BE2C (cell line): ENCODE measurements at regions not wholly inside any gene's neighbourhood (a gene's known extent, or its start where the extent isn't known, plus 50 kb on each side); places are given as distances from the start of the nearest gene placed in this dataset.

Experiments used
- DNase-seq: peaks from one replicate; pipeline ENCODE4 v3.0.0-alpha.2; 2020
- H3K27me3 ChIP-seq: fragments of 250-450 bp; sonication (Bioruptor Pico); 2 replicates; pipeline ENCODE4 v1.5.1; 2020; ENCODE audit warnings: mild to moderate bottlenecking
- H3K36me3 ChIP-seq: fragments of 250-450 bp; sonication (Bioruptor Pico); 2 replicates; pipeline ENCODE4 v1.5.1; 2020; ENCODE audit warnings: mild to moderate bottlenecking
- H3K4me1 ChIP-seq: fragments of 250-450 bp; sonication (Bioruptor Pico); 2 replicates; pipeline ENCODE4 v1.5.1; 2020
- H3K4me3 ChIP-seq: 2 replicates; pipeline ENCODE4 v1.5.1; 2011; ENCODE audit warnings: low read depth, low read length
- H3K9me3 ChIP-seq: fragments of 250-450 bp; sonication (Bioruptor Pico); 2 replicates; pipeline ENCODE4 v1.5.1; 2020
- CTCF ChIP-seq: IDR thresholded peaks from 2 replicates; pipeline ENCODE4 v1.5.1; 2012; ENCODE audit warnings: mild to moderate bottlenecking, low read depth, low read length

GRCh38 chr13:53747825-53748224, 719.2 kb downstream of the OLFM4 start:
- no peaks in the 10 kb centered on the region for H3K9me3 ChIP-seq
- no peak for DNase-seq
- H3K36me3 ChIP-seq = no peaks in the 10 kb centered on the region
- TF ChIP-seq CTCF = no peak
- no peaks in the 10 kb centered on the region for H3K27me3 ChIP-seq
- no peaks in the 10 kb centered on the region for H3K4me1 ChIP-seq
- no peak overlapping the region for H3K4me3 ChIP-seq

- Histone ChIP-seq H3K9me3 (no peaks in the 10 kb centered on the region), H3K4me3 (no peak overlapping the region), H3K4me1 (no peaks in the 10 kb centered on the region), H3K27me3 (no peaks in the 10 kb centered on the region), H3K36me3 (no peaks in the 10 kb centered on the region)
- no peak for TF ChIP-seq CTCF
- no peak for DNase-seq
Measured at GRCh38 chr13:53749306-53749705, 720.7 kb downstream of the OLFM4 start.

GRCh38 chr13:53759016-53759415, 730.4 kb downstream of the OLFM4 start:
- Histone ChIP-seq H3K36me3 (no peaks in the 10 kb centered on the region), H3K9me3 (no peaks in the 10 kb centered on the region), H3K4me1 (no peaks in the 10 kb centered on the region), H3K27me3 (no peaks in the 10 kb centered on the region), H3K4me3 (no peak overlapping the region)
- no peak for TF ChIP-seq CTCF
- no peak for DNase-seq

GRCh38 chr13:53775807-53776206, 747.2 kb downstream of the OLFM4 start:
- H3K4me1 ChIP-seq = no peaks in the 10 kb centered on the region
- no peaks in the 10 kb centered on the region for H3K9me3 ChIP-seq
- H3K27me3 ChIP-seq = no peaks in the 10 kb centered on the region
- no peak for TF ChIP-seq CTCF
- no peaks in the 10 kb centered on the region for H3K36me3 ChIP-seq
- no peak for DNase-seq
- H3K4me3 ChIP-seq = no peak overlapping the region

GRCh38 chr13:53778937-53779336, 750.3 kb downstream of the OLFM4 start:
- H3K4me1 ChIP-seq = no peaks in the 10 kb centered on the region
- no peaks in the 10 kb centered on the region for H3K27me3 ChIP-seq
- H3K9me3 ChIP-seq = no peaks in the 10 kb centered on the region
- DNase-seq = no peak
- no peak overlapping the region for H3K4me3 ChIP-seq
- no peak for TF ChIP-seq CTCF
- no peaks in the 10 kb centered on the region for H3K36me3 ChIP-seq

GRCh38 chr13:53781941-53782340, 753.3 kb downstream of the OLFM4 start:
- no peak overlapping the region for H3K4me3 ChIP-seq
- no peaks in the 10 kb centered on the region for H3K9me3 ChIP-seq
- H3K4me1 ChIP-seq = no peaks in the 10 kb centered on the region
- DNase-seq = no peak
- H3K27me3 ChIP-seq = no peaks in the 10 kb centered on the region
- peak; percentile 22 for TF ChIP-seq CTCF
- H3K36me3 ChIP-seq = no peaks in the 10 kb centered on the region
